Thymus (tissue), 11 donors: ENCODE measurements at regions not wholly inside any gene's neighbourhood (a gene's known extent, or its start where the extent isn't known, plus 50 kb on each side); places are given as distances from the start of the nearest gene placed in this dataset.

Experiments used
- DNase-seq, 9 donors: peaks; one replicate each; pipeline ENCODE4 v3.0.0-alpha.2; 2013; ENCODE audit warnings: low spot score in 9 of 9, low read depth in 6 of 9, missing footprints in 1 of 9
- H3K27ac ChIP-seq, 2 donors: one replicate each; pipeline ENCODE4 v1.5.1; 2013; ENCODE audit warnings: control low read depth in 1 of 2, low read depth in 1 of 2, low read length in 1 of 2, mild to moderate bottlenecking in 1 of 2, moderate library complexity in 1 of 2
- H3K27me3 ChIP-seq, 2 donors: one replicate each; pipeline ENCODE4 v1.5.1; 2013; ENCODE audit warnings: low read length in 1 of 2; ENCODE audit not compliant: control insufficient read depth in 2 of 2, insufficient read depth in 1 of 2
- H3K36me3 ChIP-seq, 2 donors: one replicate each; pipeline ENCODE4 v1.5.1; 2013; ENCODE audit warnings: low read length in 1 of 2, mild to moderate bottlenecking in 1 of 2, moderate library complexity in 1 of 2; ENCODE audit not compliant: control insufficient read depth in 2 of 2, insufficient read depth in 2 of 2
- H3K4me1 ChIP-seq, 2 donors: one replicate each; pipeline ENCODE4 v1.5.1; 2013; ENCODE audit warnings: low read length in 2 of 2; ENCODE audit not compliant: control insufficient read depth in 2 of 2, insufficient read depth in 2 of 2
- H3K4me3 ChIP-seq, 2 donors: one replicate each; pipeline ENCODE4 v1.5.1; 2013; ENCODE audit warnings: low read length in 2 of 2, control low read depth in 1 of 2, mild to moderate bottlenecking in 1 of 2
- H3K9me3 ChIP-seq, 2 donors: one replicate each; pipeline ENCODE4 v1.5.1; 2013; ENCODE audit warnings: low read length in 1 of 2, mild to moderate bottlenecking in 1 of 2; ENCODE audit not compliant: control insufficient read depth in 2 of 2, insufficient read depth in 1 of 2
- WGBS: extraction: QIAGEN DNeasy Blood & Tissue Kit; methylation state at CpG from one replicate; pipeline ENCODE4 v1.1.7; 2013; 5-methylcytosine and 5-hydroxymethylcytosine counted together
- donor health status: healthy.

DNA sequence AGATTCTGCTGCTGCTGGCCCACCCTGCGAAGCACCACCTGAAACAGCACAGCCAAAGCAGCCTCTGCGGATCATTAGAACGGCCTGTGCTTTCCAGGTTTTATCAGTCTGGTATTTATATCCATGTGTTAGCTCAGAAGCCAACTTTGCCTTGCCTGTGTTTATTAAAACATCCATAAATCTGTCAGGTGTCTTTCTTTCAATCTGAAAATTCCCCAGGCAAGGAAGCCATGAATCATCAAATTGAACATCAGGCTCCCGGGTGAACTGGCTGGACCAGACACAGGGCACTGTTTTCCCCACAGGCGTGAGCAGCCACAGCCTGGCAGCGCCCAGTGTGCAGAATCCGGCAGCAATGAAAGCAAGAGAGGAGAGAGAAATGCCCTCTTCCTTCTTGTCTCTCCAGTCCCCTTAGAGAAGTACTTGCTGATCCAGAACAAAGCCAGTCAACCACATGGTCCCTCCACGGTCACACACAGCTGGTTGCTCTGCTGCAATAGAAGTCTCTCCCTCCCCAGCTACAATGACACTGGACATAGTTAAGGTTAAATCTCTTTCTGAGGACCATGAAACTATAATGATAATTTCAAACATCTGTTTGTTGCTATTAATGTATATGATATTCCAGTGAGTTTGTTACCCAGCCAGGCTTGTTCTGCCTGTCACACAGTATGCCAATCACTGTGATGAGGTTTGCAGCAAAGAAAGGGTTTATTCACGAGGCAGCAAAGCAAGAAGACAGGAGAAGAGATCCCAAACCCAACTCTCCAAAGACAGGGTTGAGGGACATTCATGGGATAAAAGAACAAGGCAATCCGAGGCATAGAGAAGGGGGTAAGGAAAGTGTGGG lies 212.1 kb upstream of the FMN2 start:
- 84% methylated on average over 10 of the region's 10 CpGs for WGBS
- Histone ChIP-seq H3K27ac (no peak overlapping the region), H3K27me3 (no peaks in the 10 kb centered on the region), H3K36me3 (no peaks in the 10 kb centered on the region), H3K4me3 (no peak overlapping the region), H3K4me1 (no peaks in the 10 kb centered on the region), H3K9me3 (no peaks in the 10 kb centered on the region)
- no peak for DNase-seq

DNA sequence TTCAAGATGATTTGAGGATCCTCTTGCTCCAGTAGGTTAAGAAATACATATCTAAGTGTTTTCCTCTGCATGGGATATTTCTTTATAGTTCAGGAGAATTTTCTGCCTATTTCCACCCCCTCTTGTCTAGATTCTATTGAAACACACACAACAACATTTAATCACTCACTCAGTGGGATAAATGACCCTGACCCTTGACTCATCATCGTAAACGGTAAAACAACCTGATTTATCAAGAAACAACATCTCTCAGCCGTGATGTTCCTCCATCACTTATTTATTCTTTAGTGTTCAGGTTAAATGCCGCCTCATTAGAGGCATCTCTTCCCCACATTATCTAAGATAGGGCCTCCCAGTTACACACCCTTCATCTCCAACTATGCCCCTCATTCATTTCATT lies 208.7 kb upstream of the FMN2 start:
- DNase-seq: no peak
- Histone ChIP-seq H3K27me3 (no peaks in the 10 kb centered on the region), H3K36me3 (no peaks in the 10 kb centered on the region), H3K4me1 (no peaks in the 10 kb centered on the region), H3K9me3 (no peaks in the 10 kb centered on the region), H3K4me3 (no peak overlapping the region), H3K27ac (no peak overlapping the region)
- 97% methylated on average over 4 of the region's 4 CpGs for WGBS

DNA sequence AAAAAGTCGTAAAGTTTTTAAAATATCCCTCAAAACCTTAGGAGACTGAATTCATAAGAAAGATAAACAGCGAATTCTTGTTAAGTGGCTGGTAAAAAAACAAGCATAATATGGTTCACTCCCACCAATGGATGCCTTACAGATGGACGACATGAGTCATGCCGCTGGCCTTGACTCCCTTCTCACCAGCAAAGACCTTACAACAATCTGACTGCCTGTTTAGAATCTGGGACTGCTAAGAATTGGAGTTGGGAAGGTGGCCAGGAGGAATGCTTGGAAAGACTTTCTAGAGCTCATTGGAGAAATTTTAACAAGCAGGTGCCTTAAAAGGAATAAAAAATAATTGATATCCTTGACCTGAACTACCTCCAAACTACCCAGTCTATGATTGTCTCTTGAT lies 206.9 kb upstream of the FMN2 start:
- no peak overlapping the region for H3K4me3 ChIP-seq
- no peaks in the 10 kb centered on the region for H3K9me3 ChIP-seq
- DNase-seq: no peak
- H3K36me3 ChIP-seq: no peaks in the 10 kb centered on the region
- no peak overlapping the region for H3K27ac ChIP-seq
- no peaks in the 10 kb centered on the region for H3K27me3 ChIP-seq
- no peaks in the 10 kb centered on the region for H3K4me1 ChIP-seq
- 96% methylated on average over 4 of the region's 4 CpGs for WGBS

DNA sequence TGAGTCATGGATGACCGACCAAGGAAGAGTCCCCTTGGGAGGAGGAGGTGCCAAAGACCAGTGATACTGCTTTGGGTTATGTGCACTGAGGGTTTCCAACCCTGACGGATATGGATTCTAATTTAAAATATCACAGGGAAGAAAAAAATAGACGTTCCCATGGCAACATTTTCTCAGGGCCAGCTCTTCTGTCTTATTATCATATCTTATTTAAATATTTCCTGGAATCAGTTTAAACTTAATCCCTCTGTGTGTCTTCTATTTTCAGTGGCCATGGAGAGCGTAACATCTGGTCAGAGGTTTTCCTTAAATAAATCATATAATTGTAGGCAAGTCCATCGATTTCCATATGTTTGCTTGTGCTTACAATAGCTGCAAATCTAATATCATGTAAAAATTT lies 205.4 kb upstream of the FMN2 start:
- H3K4me3 ChIP-seq: no peak overlapping the region
- H3K36me3 ChIP-seq: no peaks in the 10 kb centered on the region
- no peaks in the 10 kb centered on the region for H3K4me1 ChIP-seq
- DNase-seq: no peak
- H3K27ac ChIP-seq: no peak overlapping the region
- 95% methylated on average over 5 of the region's 5 CpGs for WGBS
- no peaks in the 10 kb centered on the region for H3K9me3 ChIP-seq
- H3K27me3 ChIP-seq: no peaks in the 10 kb centered on the region

DNA sequence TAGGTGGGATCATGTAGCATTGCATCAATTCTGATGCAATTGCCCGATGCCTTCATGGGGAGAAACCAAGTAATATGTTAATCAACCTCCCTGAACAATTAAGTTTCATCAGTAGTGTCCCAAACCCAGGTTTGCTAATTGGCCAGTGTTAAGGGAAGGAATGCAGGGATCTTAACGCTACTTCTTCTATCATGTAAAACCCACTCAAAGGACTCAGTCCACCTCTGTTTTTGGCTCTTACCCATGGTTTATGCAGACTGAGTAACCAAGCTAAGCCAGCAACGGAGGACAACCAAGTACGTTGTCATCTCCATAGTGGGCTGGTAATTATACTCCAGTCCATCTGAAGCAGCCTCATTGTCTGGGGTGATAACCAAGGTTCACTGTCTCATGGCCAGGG lies 203.0 kb upstream of the FMN2 start:
- no peaks in the 10 kb centered on the region for H3K36me3 ChIP-seq
- no peak overlapping the region for H3K27ac ChIP-seq
- H3K27me3 ChIP-seq: no peaks in the 10 kb centered on the region
- no peaks in the 10 kb centered on the region for H3K9me3 ChIP-seq
- H3K4me3 ChIP-seq: no peak overlapping the region
- no peak for DNase-seq
- no peaks in the 10 kb centered on the region for H3K4me1 ChIP-seq
- WGBS: 95% methylated on average over 4 of the region's 4 CpGs

DNA sequence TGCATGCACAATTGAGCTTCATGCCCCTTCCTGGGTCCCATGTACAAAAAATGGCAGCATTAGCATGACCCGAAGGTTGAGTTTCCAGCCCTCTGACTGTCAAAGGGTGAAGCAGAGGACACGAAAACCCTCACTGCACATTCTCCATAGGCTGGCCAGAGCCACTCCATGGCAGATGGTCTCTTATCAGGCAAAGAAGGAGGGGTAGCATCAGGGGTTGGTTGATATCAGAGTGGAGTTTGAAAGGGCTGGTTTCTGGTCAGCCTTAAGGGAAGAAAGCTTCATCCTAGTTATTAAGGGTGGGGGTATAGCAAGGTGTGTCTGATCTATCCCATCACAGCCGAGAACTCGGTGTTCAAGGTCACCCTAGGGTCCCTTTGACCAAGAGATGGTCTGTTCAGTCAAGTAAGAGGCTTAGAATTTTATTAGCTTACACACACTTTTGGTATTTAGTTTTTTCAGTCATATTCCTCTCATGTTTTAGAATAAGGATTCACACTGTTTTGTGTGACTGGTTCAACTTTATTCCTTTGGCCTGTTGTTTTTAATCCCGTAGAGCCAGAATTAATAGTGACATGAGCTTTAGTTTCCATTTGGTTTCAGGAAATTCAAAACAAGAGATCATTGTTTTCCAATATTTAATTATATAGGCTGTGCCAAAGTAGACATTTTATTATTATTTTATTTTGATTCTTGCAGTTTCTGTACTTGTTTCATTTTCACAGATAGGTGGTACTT lies 199.9 kb upstream of the FMN2 start:
- WGBS: 97% methylated on average over 5 of the region's 5 CpGs
- no peak overlapping the region for H3K4me3 ChIP-seq
- H3K27me3 ChIP-seq: no peaks in the 10 kb centered on the region
- no peak overlapping the region for H3K27ac ChIP-seq
- no peaks in the 10 kb centered on the region for H3K36me3 ChIP-seq
- H3K4me1 ChIP-seq: no peaks in the 10 kb centered on the region
- no peak for DNase-seq
- H3K9me3 ChIP-seq: no peaks in the 10 kb centered on the region

DNA sequence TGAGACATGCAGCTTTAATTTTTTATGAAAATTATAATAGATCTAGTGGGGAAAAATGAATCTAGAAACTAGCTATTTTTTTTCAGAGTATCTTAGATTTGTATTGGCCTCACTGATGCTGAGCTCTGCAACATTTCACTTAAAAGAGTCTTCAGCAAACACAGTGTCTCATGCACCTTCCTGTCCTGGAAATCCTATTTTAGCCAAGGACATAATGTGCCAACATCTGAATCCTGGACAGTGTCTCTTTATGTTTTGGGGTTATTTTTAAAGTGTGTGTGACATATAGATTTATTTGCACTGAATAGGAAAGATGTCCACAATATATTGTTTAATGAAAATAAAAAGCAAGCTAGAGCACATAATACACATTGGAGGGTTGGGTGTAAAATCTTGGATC lies 199.1 kb upstream of the FMN2 start:
- Histone ChIP-seq H3K9me3 (no peaks in the 10 kb centered on the region), H3K4me1 (no peaks in the 10 kb centered on the region), H3K27me3 (no peaks in the 10 kb centered on the region), H3K27ac (no peak overlapping the region), H3K36me3 (no peaks in the 10 kb centered on the region), H3K4me3 (no peak overlapping the region)
- DNase-seq: no peak

DNA sequence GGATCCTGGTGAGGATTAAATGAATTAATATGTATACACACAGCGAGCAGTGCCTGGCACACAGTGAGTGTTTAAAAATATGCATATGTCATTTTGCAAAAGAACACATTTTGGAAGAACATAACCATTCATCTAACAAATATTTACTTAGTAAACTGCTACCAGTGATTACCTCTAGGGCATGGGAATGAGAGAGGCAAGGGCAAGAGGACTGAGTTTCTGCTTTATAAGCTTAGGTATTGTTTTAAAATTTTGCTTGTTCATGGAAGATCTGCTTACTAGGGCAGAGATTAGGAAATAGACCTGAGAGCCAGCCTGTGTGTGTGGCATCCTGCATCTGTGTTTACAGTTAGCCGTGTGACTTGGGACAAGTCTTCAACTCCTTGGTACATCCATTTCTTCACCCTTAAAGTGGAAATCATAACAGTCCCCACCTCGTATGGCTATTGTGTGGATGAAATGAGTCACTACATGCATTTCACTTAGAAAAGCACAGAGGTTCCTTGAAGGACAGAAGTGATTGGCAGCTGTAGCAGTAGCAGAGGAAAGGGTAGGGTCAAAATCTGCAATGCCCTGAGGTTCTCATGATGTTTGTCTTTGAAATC lies 198.5 kb upstream of the FMN2 start:
- H3K27ac ChIP-seq: no peak overlapping the region
- no peaks in the 10 kb centered on the region for H3K27me3 ChIP-seq
- H3K4me1 ChIP-seq: peaks cover 0 to 3% of the 10 kb centered on the region in 2 donors
- 84% methylated on average over 3 of the region's 3 CpGs for WGBS
- no peak for DNase-seq
- H3K4me3 ChIP-seq: no peak overlapping the region
- no peaks in the 10 kb centered on the region for H3K36me3 ChIP-seq
- H3K9me3 ChIP-seq: no peaks in the 10 kb centered on the region

DNA sequence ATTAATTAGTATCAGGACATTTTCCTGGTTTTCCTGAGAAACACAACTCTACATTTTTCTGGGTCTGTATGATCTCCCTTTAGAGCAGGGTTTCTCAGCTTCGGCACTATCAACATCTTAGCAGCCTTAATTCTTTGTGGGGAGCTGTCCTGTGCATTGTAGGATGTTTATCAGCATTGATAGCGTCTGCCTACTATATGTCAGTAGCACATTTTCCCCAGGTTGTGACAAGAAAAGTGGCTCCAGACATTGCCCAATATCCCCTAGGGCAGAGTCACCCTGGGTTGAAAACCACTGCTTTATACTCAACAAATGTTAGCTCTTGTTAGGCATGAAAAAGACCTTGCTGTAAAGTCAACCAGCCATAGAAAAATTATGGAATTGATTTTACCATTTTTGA lies 195.1 kb upstream of the FMN2 start:
- Histone ChIP-seq H3K4me1 (peaks cover 0 to 3% of the 10 kb centered on the region in 2 donors), H3K27me3 (no peaks in the 10 kb centered on the region), H3K36me3 (no peaks in the 10 kb centered on the region), H3K27ac (no peak overlapping the region), H3K9me3 (no peaks in the 10 kb centered on the region), H3K4me3 (no peak overlapping the region)
- no peak for DNase-seq
- WGBS: 98% methylated on average over 2 of the region's 2 CpGs
